ENCODE measurements at regions not wholly inside any gene's neighbourhood (a gene's known extent, or its start where the extent isn't known, plus 50 kb on each side); places are given as distances from the start of the nearest gene placed in this dataset.

GRCh38 chr12:92593734-92594402 is 108.9 kb upstream of the PLEKHG7 start:
- peak; percentile 84 for DNase-seq (ENCODE audit: low spot score)
- no peaks in the 10 kb centered on the region for H3K36me3 ChIP-seq (ENCODE audit: insufficient read depth, low read length)
- peak overlapping the region; percentile 64 for H3K27ac ChIP-seq (ENCODE audit: low read depth, low read length, poor library complexity, severe bottlenecking)
- H3K79me2 ChIP-seq (ENCODE audit: insufficient read depth, low read depth, low read length), result no peaks in the 10 kb centered on the region
- ChIA-PET POLR2A (interaction anchor here (0.5 to 1.8 kb wide), 6 partner anchors 11 to 792 kb away, joined by 3 to 7 read pairs (median 4); no protein-coding TSS in a partner anchor), CTCF (ENCODE audit: unreplicated experiment) (no interaction called here)
- peak overlapping the region; percentile 61 for H3K4me2 ChIP-seq (ENCODE audit: low read length)
- peak overlapping the region; percentile 81 for H2AFZ ChIP-seq (ENCODE audit: low read length)
- H3K9me3 ChIP-seq (ENCODE audit: low read length), result peaks cover 5% of the 10 kb centered on the region; the same call in 1 of the 2 replicates
- intact Hi-C loops (cut with micrococcal nuclease; ENCODE audit: unreplicated experiment), result no loop called here
- TF ChIP-seq CTCF (conservative IDR thresholded peaks at IDR 0.05; ENCODE audit: low read length) (no peak), EZH2phosphoT487 (IDR thresholded peaks at IDR 0.05; ENCODE audit: borderline replicate concordance, low read depth, low read length) (no peak)
- no TSS peak for BruUV-seq (replicated peaks)
- no peaks in the 10 kb centered on the region for H4K20me1 ChIP-seq (ENCODE audit: insufficient read depth, low read length)
- peaks cover 28% of the 10 kb centered on the region for H3K4me1 ChIP-seq (ENCODE audit: insufficient read depth, low read length, poor library complexity, severe bottlenecking)
- peak overlapping the region; percentile 45 for H3K4me3 ChIP-seq (ENCODE audit: low read depth, low read length, poor library complexity, severe bottlenecking)
- H3K9me2 ChIP-seq (ENCODE audit: insufficient read depth, low read length), result no peaks in the 10 kb centered on the region

GRCh38 chr12:92585115-92585727 is 117.6 kb upstream of the PLEKHG7 start:
- TF ChIP-seq CTCF (conservative IDR thresholded peaks at IDR 0.05; ENCODE audit: low read length) (no peak), EZH2phosphoT487 (IDR thresholded peaks at IDR 0.05; ENCODE audit: borderline replicate concordance, low read depth, low read length) (no peak)
- Histone ChIP-seq H3K36me3 (ENCODE audit: insufficient read depth, low read length) (no peaks in the 10 kb centered on the region), H3K79me2 (ENCODE audit: insufficient read depth, low read depth, low read length) (no peaks in the 10 kb centered on the region), H3K27ac (ENCODE audit: low read depth, low read length, poor library complexity, severe bottlenecking) (no peak overlapping the region), H3K9me2 (ENCODE audit: insufficient read depth, low read length) (no peaks in the 10 kb centered on the region), H3K9me3 (ENCODE audit: low read length) (no peaks in the 10 kb centered on the region), H2AFZ (ENCODE audit: low read length) (no peak overlapping the region), H3K4me3 (ENCODE audit: low read depth, low read length, poor library complexity, severe bottlenecking) (no peak overlapping the region), H3K4me1 (ENCODE audit: insufficient read depth, low read length, poor library complexity, severe bottlenecking) (peaks cover 16% of the 10 kb centered on the region), H3K4me2 (ENCODE audit: low read length) (no peak overlapping the region), H4K20me1 (ENCODE audit: insufficient read depth, low read length) (no peaks in the 10 kb centered on the region)
- POLR2A ChIA-PET, result no interaction called here
- no TSS peak for BruUV-seq (replicated peaks)
- DNase-seq (ENCODE audit: low spot score), result no peak
- CTCF ChIA-PET (ENCODE audit: unreplicated experiment), result no interaction called here
- intact Hi-C loops (cut with micrococcal nuclease; ENCODE audit: unreplicated experiment), result no loop called here

GRCh38 chr12:92583910-92584309 is 118.9 kb upstream of the PLEKHG7 start:
- Histone ChIP-seq H3K4me2 (ENCODE audit: low read length) (no peak overlapping the region), H3K4me3 (ENCODE audit: low read depth, low read length, poor library complexity, severe bottlenecking) (no peak overlapping the region), H3K9me2 (ENCODE audit: insufficient read depth, low read length) (no peaks in the 10 kb centered on the region), H3K27ac (ENCODE audit: low read depth, low read length, poor library complexity, severe bottlenecking) (no peak overlapping the region), H3K36me3 (ENCODE audit: insufficient read depth, low read length) (no peaks in the 10 kb centered on the region), H3K9me3 (ENCODE audit: low read length) (no peaks in the 10 kb centered on the region), H3K79me2 (ENCODE audit: insufficient read depth, low read depth, low read length) (no peaks in the 10 kb centered on the region), H4K20me1 (ENCODE audit: insufficient read depth, low read length) (no peaks in the 10 kb centered on the region), H3K4me1 (ENCODE audit: insufficient read depth, low read length, poor library complexity, severe bottlenecking) (peaks cover 16% of the 10 kb centered on the region), H2AFZ (ENCODE audit: low read length) (no peak overlapping the region)
- no TSS peak for BruUV-seq (replicated peaks)
- intact Hi-C loops (cut with micrococcal nuclease; ENCODE audit: unreplicated experiment), result no loop called here
- ChIA-PET CTCF (ENCODE audit: unreplicated experiment) (no interaction called here), POLR2A (interaction anchor here (0.6 to 2.1 kb wide), 3 partner anchors 9 to 139 kb away, joined by 3 to 5 read pairs (median 4); no protein-coding TSS in a partner anchor)
- TF ChIP-seq EZH2phosphoT487 (IDR thresholded peaks at IDR 0.05; ENCODE audit: borderline replicate concordance, low read depth, low read length) (no peak), CTCF (conservative IDR thresholded peaks at IDR 0.05; ENCODE audit: low read length) (no peak)
- DNase-seq (ENCODE audit: low spot score), result no peak

All from OCI-LY7 (cell line).